BLaER1 (cell line): ENCODE measurements at regions not wholly inside any gene's neighbourhood (a gene's known extent, or its start where the extent isn't known, plus 50 kb on each side); places are given as distances from the start of the nearest gene placed in this dataset.

Experiments
- H3K27ac ChIP-seq: shearing (Covaris generic); formaldehyde crosslinking; 2 replicates; pipeline ENCODE4 v1.8.1; 2022
- H3K27me3 ChIP-seq: shearing (Covaris generic); formaldehyde crosslinking; 2 replicates; pipeline ENCODE4 v1.8.1; 2022
- H3K36me3 ChIP-seq: shearing (Covaris generic); formaldehyde crosslinking; 2 replicates; pipeline ENCODE4 v1.8.1; 2022
- H3K4me1 ChIP-seq: shearing (Covaris generic); formaldehyde crosslinking; 2 replicates; pipeline ENCODE4 v1.8.1; 2022
- H3K4me2 ChIP-seq: shearing (Covaris generic); formaldehyde crosslinking; 2 replicates; pipeline ENCODE4 v1.8.1; 2022
- H3K4me3 ChIP-seq: shearing (Covaris generic); formaldehyde crosslinking; 2 replicates; pipeline ENCODE4 v1.8.1; 2022
- H3K9ac ChIP-seq: shearing (Covaris generic); formaldehyde crosslinking; 2 replicates; pipeline ENCODE4 v1.8.1; 2022
- H3K9me3 ChIP-seq: shearing (Covaris generic); formaldehyde crosslinking; 2 replicates; pipeline ENCODE4 v1.8.1; 2022
- H4K20me1 ChIP-seq: shearing (Covaris generic); formaldehyde crosslinking; 2 replicates; pipeline ENCODE4 v1.8.1; 2022
- Cebpa-rat ChIP-seq: shearing (Covaris generic); IDR thresholded peaks from 2 replicates; pipeline ENCODE4 v1.8.1; 2022

DNA sequence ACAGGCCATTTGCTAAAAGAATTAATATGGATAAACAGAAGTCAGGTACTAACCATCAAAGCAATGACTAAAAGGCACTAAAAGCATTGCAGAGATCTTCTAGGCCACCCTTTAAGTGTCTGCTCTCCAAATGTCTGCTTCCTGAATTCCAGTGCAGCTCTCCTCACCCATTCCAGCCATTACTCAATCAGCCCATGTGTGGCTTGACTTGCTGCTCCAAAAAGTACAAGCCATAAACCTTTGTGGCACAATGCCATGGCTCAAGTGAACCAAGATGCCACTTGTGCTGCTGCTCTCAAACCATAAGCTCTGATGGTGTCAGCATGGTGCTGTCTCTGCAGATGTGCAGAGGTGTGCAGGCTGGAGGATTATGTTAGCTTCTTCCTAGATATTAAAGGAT lies 290.2 kb upstream of the POU5F2 start:
- H3K4me3 ChIP-seq: no peak overlapping the region
- H3K27ac ChIP-seq: no peak overlapping the region
- H3K27me3 ChIP-seq: no peaks in the 10 kb centered on the region
- H3K4me2 ChIP-seq: no peak overlapping the region
- H3K4me1 ChIP-seq: no peaks in the 10 kb centered on the region
- no peak overlapping the region for H3K9ac ChIP-seq
- no peaks in the 10 kb centered on the region for H4K20me1 ChIP-seq
- no peak for TF ChIP-seq Cebpa-rat
- peaks cover 32% of the 10 kb centered on the region for H3K36me3 ChIP-seq
- peaks cover 4% of the 10 kb centered on the region for H3K9me3 ChIP-seq

- H3K4me3 ChIP-seq: no peak overlapping the region
- TF ChIP-seq Cebpa-rat: no peak
- H3K9me3 ChIP-seq: no peaks in the 10 kb centered on the region; the same call in 1 of the 2 replicates
- no peak overlapping the region for H3K27ac ChIP-seq
- H3K4me1 ChIP-seq: no peaks in the 10 kb centered on the region
- H3K4me2 ChIP-seq: no peak overlapping the region
- H3K36me3 ChIP-seq: peaks cover 28% of the 10 kb centered on the region
- no peaks in the 10 kb centered on the region for H3K27me3 ChIP-seq
- no peaks in the 10 kb centered on the region for H4K20me1 ChIP-seq
- H3K9ac ChIP-seq: no peak overlapping the region
Measured at GRCh38 chr5:94028001-94028400, 286.6 kb upstream of the POU5F2 start.

DNA sequence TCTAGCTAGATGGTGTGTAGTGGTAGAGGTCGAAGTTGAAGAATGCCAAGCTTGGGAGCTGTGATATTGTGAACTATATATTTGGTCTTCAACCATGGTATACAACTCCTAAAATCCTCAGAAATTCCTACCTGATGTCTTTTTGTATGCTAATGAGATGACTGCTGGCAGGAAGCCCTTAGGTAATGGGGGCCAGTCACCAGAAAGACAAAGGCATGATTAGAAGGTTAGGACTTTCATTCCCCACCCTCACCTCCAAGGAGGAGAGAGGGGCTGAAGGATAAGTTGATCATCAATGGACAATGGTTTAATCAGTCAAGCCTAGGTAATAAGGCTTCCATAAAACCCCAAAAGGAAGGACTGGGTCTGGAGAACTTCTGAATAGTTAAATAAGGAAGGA lies 285.7 kb upstream of the POU5F2 start:
- Histone ChIP-seq H3K4me3 (no peak overlapping the region), H3K27me3 (no peaks in the 10 kb centered on the region), H3K4me1 (no peaks in the 10 kb centered on the region), H3K36me3 (peaks cover 22% of the 10 kb centered on the region), H3K9me3 (no peaks in the 10 kb centered on the region; the same call in 1 of the 2 replicates), H4K20me1 (no peaks in the 10 kb centered on the region), H3K4me2 (no peak overlapping the region), H3K27ac (no peak overlapping the region), H3K9ac (no peak overlapping the region)
- no peak for TF ChIP-seq Cebpa-rat

GRCh38 chr5:94025788-94026473 lies 284.5 kb upstream of the POU5F2 start:
- no peak overlapping the region for H3K4me3 ChIP-seq
- H3K4me2 ChIP-seq: no peak overlapping the region
- no peak for TF ChIP-seq Cebpa-rat
- H3K27ac ChIP-seq: no peak overlapping the region
- H3K9me3 ChIP-seq: no peaks in the 10 kb centered on the region; the same call in 1 of the 2 replicates
- no peak overlapping the region for H3K9ac ChIP-seq
- no peaks in the 10 kb centered on the region for H3K27me3 ChIP-seq
- no peaks in the 10 kb centered on the region for H3K4me1 ChIP-seq
- H4K20me1 ChIP-seq: no peaks in the 10 kb centered on the region
- peaks cover 29% of the 10 kb centered on the region for H3K36me3 ChIP-seq

GRCh38 chr5:94024620-94025019 lies 283.2 kb upstream of the POU5F2 start:
- Histone ChIP-seq H3K9me3 (peaks cover 4% of the 10 kb centered on the region; the same call in 1 of the 2 replicates), H3K4me1 (no peaks in the 10 kb centered on the region), H3K4me2 (no peak overlapping the region), H4K20me1 (no peaks in the 10 kb centered on the region), H3K27ac (no peak overlapping the region), H3K9ac (no peak overlapping the region), H3K4me3 (no peak overlapping the region), H3K27me3 (no peaks in the 10 kb centered on the region), H3K36me3 (peaks cover 32% of the 10 kb centered on the region)
- no peak for TF ChIP-seq Cebpa-rat

DNA sequence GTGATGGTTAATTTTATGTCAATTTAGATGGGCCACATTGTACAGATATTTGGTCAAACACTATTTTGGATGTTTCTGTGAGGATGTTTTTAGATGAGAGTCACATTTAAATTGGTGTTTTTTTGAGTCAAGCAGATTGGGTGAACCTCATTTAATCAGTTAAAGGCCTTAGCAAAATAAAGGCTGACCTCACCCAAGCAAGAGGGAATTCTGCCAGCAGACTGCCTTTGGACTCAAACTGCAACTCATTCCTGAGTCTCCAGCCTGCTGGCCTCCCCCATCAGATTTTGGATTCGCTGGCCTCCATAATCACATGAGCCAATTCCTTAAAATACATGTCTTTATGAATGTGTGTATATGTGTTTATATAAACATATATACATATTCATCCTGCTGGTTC lies 282.7 kb upstream of the POU5F2 start:
- Histone ChIP-seq H3K36me3 (peaks cover 35% of the 10 kb centered on the region), H3K9me3 (peaks cover 8% of the 10 kb centered on the region), H3K27me3 (no peaks in the 10 kb centered on the region), H3K4me1 (no peaks in the 10 kb centered on the region), H4K20me1 (no peaks in the 10 kb centered on the region), H3K4me2 (no peak overlapping the region), H3K9ac (no peak overlapping the region), H3K27ac (no peak overlapping the region), H3K4me3 (no peak overlapping the region)
- no peak for TF ChIP-seq Cebpa-rat

GRCh38 chr5:94021246-94021645 lies 279.8 kb upstream of the POU5F2 start:
- Histone ChIP-seq H3K9me3 (peaks cover 24% of the 10 kb centered on the region), H3K4me3 (no peak overlapping the region), H3K4me1 (no peaks in the 10 kb centered on the region), H3K36me3 (peaks cover 46% of the 10 kb centered on the region), H3K27me3 (no peaks in the 10 kb centered on the region), H3K9ac (no peak overlapping the region), H3K27ac (no peak overlapping the region), H4K20me1 (no peaks in the 10 kb centered on the region), H3K4me2 (no peak overlapping the region)
- no peak for TF ChIP-seq Cebpa-rat

- Histone ChIP-seq H3K27me3 (no peaks in the 10 kb centered on the region), H4K20me1 (no peaks in the 10 kb centered on the region), H3K9me3 (peaks cover 37% of the 10 kb centered on the region), H3K27ac (no peak overlapping the region), H3K4me2 (no peak overlapping the region), H3K4me1 (no peaks in the 10 kb centered on the region), H3K4me3 (no peak overlapping the region), H3K9ac (no peak overlapping the region), H3K36me3 (peaks cover 43% of the 10 kb centered on the region)
- TF ChIP-seq Cebpa-rat: no peak
Measured at GRCh38 chr5:94017579-94017978, 276.2 kb upstream of the POU5F2 start.

DNA sequence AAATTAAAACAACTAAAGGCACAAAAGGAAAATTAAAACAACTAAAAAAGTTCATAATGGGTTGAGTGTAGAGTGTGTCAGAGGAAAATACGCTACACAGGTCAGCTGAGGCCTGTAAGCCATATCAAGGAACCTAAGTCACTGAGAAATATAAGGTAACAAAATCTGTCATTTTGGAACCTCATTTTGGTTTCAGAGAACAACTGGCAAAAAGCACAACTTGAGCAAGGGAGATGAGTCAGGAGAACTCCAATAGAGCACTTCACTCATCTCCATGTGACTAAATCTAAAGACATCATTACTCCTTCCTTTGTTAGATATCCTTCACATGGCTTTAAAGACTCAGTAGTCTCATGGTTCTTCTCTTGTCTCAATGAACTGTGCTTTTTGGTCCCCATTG lies 269.4 kb upstream of the POU5F2 start:
- H3K4me1 ChIP-seq: no peaks in the 10 kb centered on the region
- H3K27me3 ChIP-seq: no peaks in the 10 kb centered on the region
- no peak overlapping the region for H3K27ac ChIP-seq
- peaks cover 7% of the 10 kb centered on the region; the same call in 1 of the 2 replicates for H3K36me3 ChIP-seq
- H3K4me2 ChIP-seq: no peak overlapping the region
- no peak for TF ChIP-seq Cebpa-rat
- no peak overlapping the region for H3K9ac ChIP-seq
- no peaks in the 10 kb centered on the region for H4K20me1 ChIP-seq
- H3K4me3 ChIP-seq: no peak overlapping the region
- H3K9me3 ChIP-seq: peaks cover 13% of the 10 kb centered on the region

DNA sequence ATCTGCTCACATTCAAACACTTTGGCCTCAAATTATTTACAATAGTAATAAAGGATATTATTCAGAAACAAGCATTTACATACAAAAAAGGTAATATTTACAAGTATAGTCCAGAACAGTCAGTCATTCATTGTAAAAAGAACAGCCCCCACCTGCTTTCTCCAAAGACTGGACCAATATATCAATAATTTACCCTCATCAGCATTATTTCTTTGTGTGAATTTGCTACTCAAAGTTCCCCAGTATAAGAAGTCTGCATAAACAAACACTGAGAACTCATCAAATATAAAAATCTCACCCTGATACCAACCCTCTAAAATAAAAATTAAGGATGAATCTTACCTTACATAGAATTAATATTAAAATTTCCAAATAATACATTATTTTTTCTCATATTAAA lies 267.8 kb upstream of the POU5F2 start:
- Histone ChIP-seq H3K27me3 (no peaks in the 10 kb centered on the region), H3K4me3 (no peak overlapping the region), H3K36me3 (peaks cover 10% of the 10 kb centered on the region; the same call in 1 of the 2 replicates), H4K20me1 (no peaks in the 10 kb centered on the region), H3K9me3 (0 out of 2 replicates have a peak, but pooled peaks cover 3% of the 10 kb centered on the region), H3K4me2 (no peak overlapping the region), H3K9ac (no peak overlapping the region), H3K27ac (no peak overlapping the region), H3K4me1 (no peaks in the 10 kb centered on the region)
- TF ChIP-seq Cebpa-rat: no peak
